Ovary (tissue), 7 donors: ENCODE measurements at regions not wholly inside any gene's neighbourhood (a gene's known extent, or its start where the extent isn't known, plus 50 kb on each side); places are given as distances from the start of the nearest gene placed in this dataset.

Source experiments
- DNase-seq, 5 donors: peaks; one replicate each; pipeline ENCODE4 v3.0.0-alpha.2; 2019 to 2020
- H3K27ac ChIP-seq, 2 donors: fragments of 200-600 bp; one replicate each; pipeline versions ENCODE4 v1.5.1 to v1.8.0; 2019 to 2022
- H3K27me3 ChIP-seq: fragments of 200-600 bp; one replicate; pipeline ENCODE4 v1.8.0; 2022
- H3K36me3 ChIP-seq: fragments of 200-600 bp; sonication (generic); one replicate; pipeline ENCODE4 v1.5.1; 2019
- H3K4me1 ChIP-seq: one replicate; pipeline ENCODE4 v1.8.1; 2013; ENCODE audit warnings: mild to moderate bottlenecking, moderate library complexity; ENCODE audit not compliant: insufficient read depth
- H3K4me3 ChIP-seq: fragments of 200-600 bp; sonication (generic); one replicate; pipeline ENCODE4 v1.5.1; 2017
- H3K9me3 ChIP-seq, 2 donors: fragments of 200-600 bp in 1 of 2; sonication (generic) in 1 of 2; one replicate each; pipeline versions ENCODE4 v1.5.1 to v1.8.1; 2013 to 2019; ENCODE audit warnings: mild to moderate bottlenecking in 1 of 2, moderate library complexity in 1 of 2
- EP300 ChIP-seq: sonication (generic); formaldehyde crosslinking; IDR thresholded peaks from one replicate; pipeline ENCODE4 v1.6.1; 2017; ENCODE audit warnings: antibody characterized with exemption
- POLR2A ChIP-seq: fragments of 450-650 bp; IDR thresholded peaks from one replicate; pipeline ENCODE4 v1.6.1; 2017; ENCODE audit warnings: antibody characterized with exemption, mild to moderate bottlenecking, moderate library complexity
- WGBS, 3 donors: extraction: QIAGEN DNeasy Blood & Tissue Kit in 1 of 3; methylation state at CpG; one replicate each; pipeline versions ENCODE4 v1.1.5 to v1.1.7; 2013 to 2017; 5-methylcytosine and 5-hydroxymethylcytosine counted together
- intact Hi-C, 4 donors: fragments of 100-400 bp; cut with DNase I; formaldehyde crosslinking; loops; one replicate each; pipeline versions ENCODE4 v1.11.0 to v1.15.1; 2022 to 2023
- TF ChIP-seq, protein P1 (sequence below), 3 donors: fragments of 450-650 bp in 2 of 3; fragments of 200-600 bp in 1 of 3; IDR thresholded peaks; one replicate each; pipeline versions ENCODE4 v1.5.1 to v1.8.0; 2016 to 2022; ENCODE audit warnings: antibody characterized with exemption in 3 of 3, mild to moderate bottlenecking in 1 of 3
- donor health status: DM: no; HTN: no; CAD: no; lungs with moderate emphysema.
- donor health status: DM: no; HTN: no; CAD: no.
- donor health status: Bipolar disorder and iron deficiency.
- donor health status: DM: no; HTN: no; CAD: no.
- donor health status: DM: yes; HTN: yes; CAD: no.

DNA sequence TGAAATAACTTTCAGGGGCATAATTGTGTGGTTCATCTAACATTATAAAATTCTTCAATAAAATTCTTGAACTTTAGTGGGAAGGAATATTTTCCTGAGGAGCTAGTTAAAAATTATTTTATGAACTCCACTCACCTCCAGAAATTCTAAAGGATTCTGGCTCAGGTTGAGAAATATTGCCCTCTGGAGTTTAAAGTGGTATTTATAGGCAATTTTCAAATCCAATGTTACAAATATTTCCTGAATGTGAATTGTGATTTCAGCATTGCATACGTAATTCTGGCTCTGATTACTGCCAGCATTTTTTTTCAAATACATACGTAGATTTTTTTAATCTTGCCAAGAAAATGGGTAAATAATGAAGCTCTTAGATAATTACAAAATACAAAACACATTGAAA is 598.2 kb upstream of the ANO3 start:
- no peak overlapping the region for H3K27ac ChIP-seq
- H3K4me1 ChIP-seq: no peaks in the 10 kb centered on the region
- no peak overlapping the region for H3K4me3 ChIP-seq
- DNase-seq: no peak
- WGBS, 3 donors: 11 to 12% (median 11%) methylated on average over 2 of the region's 2 CpGs
- no peaks in the 10 kb centered on the region for H3K36me3 ChIP-seq
- TF ChIP-seq EP300: no peak
- no peaks in the 10 kb centered on the region for H3K27me3 ChIP-seq
- no peaks in the 10 kb centered on the region for H3K9me3 ChIP-seq
- intact Hi-C loops: no loop called here

DNA sequence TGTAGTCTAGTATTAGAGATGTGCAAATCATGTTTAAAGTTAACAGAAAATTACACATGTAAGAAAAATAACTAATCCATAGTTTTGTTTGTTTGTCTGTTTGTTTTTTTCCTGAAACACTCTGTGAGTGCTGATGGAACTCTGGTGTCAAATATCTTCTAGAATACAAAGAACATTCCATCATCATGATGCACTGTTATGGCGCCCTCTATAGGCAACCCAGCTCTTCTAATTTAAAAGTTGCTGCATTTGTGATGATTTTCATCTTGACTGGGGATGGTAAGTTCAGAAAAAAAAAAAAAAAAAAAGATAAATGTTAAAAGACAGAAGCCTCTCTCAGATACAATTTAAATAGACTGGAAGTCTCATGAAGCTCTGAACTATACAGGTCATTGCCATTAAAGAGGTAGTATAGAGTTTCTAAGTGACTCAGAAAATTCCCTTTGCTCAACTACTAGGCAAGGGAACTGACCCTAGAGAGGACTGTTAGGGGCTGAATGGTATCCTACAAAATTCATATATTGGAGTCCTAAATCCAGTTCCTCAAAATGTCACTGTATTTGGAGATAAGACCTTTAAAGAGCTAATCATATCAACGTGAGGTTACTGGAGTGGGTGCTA is 597.2 kb upstream of the ANO3 start:
- TF ChIP-seq EP300 (no peak), POLR2A (no peak)
- TF ChIP-seq, protein P1, sequence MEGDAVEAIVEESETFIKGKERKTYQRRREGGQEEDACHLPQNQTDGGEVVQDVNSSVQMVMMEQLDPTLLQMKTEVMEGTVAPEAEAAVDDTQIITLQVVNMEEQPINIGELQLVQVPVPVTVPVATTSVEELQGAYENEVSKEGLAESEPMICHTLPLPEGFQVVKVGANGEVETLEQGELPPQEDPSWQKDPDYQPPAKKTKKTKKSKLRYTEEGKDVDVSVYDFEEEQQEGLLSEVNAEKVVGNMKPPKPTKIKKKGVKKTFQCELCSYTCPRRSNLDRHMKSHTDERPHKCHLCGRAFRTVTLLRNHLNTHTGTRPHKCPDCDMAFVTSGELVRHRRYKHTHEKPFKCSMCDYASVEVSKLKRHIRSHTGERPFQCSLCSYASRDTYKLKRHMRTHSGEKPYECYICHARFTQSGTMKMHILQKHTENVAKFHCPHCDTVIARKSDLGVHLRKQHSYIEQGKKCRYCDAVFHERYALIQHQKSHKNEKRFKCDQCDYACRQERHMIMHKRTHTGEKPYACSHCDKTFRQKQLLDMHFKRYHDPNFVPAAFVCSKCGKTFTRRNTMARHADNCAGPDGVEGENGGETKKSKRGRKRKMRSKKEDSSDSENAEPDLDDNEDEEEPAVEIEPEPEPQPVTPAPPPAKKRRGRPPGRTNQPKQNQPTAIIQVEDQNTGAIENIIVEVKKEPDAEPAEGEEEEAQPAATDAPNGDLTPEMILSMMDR (IDR thresholded peaks at IDR 0.05): no peak
- WGBS, 3 donors: 25 to 44% (median 41%) methylated on average over 2 of the region's 2 CpGs

DNA sequence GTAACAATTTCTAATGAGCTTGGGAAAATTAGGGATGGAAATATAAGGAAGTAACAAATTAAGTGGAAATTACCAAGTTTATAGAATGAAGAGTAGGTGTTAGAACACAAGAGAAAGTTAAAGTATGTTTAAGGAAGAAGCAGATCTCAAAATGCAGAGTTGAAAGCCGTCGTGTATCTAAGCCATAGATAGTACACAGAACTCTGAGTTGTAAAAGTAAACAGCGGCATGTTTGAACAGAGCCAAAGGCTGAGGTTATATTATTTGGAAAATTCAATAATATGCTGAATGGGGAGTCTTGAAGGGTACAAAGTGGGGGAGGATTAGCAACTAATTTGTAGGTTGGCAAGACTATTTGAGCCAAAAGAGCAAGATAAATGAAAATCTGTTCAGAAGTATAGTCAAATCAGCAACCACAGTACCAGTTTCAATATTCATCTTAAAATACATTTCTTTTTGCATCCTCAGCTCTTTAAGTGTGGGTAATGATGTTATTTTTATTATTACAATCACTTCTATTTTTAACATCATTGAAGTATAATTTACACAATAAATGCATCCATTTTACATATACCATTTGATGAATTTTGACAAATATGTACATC is 594.8 kb upstream of the ANO3 start:
- Histone ChIP-seq H3K4me1 (no peaks in the 10 kb centered on the region), H3K27ac (no peak overlapping the region), H3K36me3 (no peaks in the 10 kb centered on the region), H3K4me3 (no peak overlapping the region), H3K27me3 (no peaks in the 10 kb centered on the region), H3K9me3 (no peaks in the 10 kb centered on the region)
- no peak for DNase-seq
- WGBS, 3 donors: 52 to 72% (median 70%) methylated on average over 3 of the region's 3 CpGs
- TF ChIP-seq POLR2A: no peak
- TF ChIP-seq, protein P1 (IDR thresholded peaks at IDR 0.05): no peak
- no peak for TF ChIP-seq EP300
- intact Hi-C loops: no loop called here

More for the DNA sequence above, 597.2 kb upstream of the ANO3 start:
- no peak for DNase-seq
- Histone ChIP-seq H3K4me3 (no peak overlapping the region), H3K4me1 (no peaks in the 10 kb centered on the region), H3K27ac (no peak overlapping the region), H3K9me3 (no peaks in the 10 kb centered on the region), H3K27me3 (no peaks in the 10 kb centered on the region), H3K36me3 (no peaks in the 10 kb centered on the region)
- intact Hi-C loops: no loop called here

DNA sequence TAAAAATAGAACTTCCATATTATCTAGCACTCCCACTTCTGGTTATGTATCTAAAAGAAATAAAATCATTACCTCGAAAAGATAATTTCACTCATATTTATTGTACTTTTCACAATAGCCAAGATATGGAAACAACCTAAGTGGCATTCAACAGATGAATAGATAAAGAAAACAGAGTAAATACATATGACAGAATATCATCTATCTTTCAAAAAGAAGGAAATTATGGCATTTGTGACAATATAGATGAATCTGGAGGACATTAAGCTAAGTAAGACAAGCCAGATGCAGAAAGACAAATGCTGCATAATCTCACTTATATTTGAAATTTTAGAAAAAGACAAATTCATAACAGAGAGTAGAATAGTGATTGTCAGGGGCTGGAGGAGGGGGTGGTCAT is 590.0 kb upstream of the ANO3 start:
- no peaks in the 10 kb centered on the region for H3K27me3 ChIP-seq
- H3K27ac ChIP-seq: no peak overlapping the region
- TF ChIP-seq, protein P1 (IDR thresholded peaks at IDR 0.05): no peak
- TF ChIP-seq POLR2A (no peak), EP300 (no peak)
- 0 to 39% (median 35%) methylated on average over 1 of the region's 1 CpG for WGBS, 3 donors
- H3K4me3 ChIP-seq: no peak overlapping the region
- H3K4me1 ChIP-seq: no peaks in the 10 kb centered on the region
- no peaks in the 10 kb centered on the region for H3K9me3 ChIP-seq
- DNase-seq: no peak
- intact Hi-C loops: no loop called here
- H3K36me3 ChIP-seq: no peaks in the 10 kb centered on the region

DNA sequence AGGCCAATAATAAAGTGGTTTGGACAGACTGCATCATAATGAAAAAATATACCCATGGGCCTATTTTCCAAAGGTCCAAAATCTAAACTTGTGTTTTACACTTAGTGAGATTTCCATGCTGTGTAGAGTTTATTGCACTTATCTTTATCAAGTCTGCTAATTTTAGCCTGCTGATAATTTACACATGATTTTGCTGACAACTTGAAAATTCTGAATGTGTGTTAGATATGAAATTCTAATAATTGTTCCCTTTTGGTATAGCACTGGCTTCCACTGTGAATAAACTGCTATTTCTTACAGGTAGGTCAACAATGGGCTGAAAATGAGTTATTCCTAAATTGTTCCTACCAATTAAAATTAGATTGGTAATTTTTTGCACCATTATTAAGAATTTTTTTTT is 589.1 kb upstream of the ANO3 start:
- TF ChIP-seq, protein P1 (IDR thresholded peaks at IDR 0.05): no peak
- no peak for TF ChIP-seq POLR2A
- TF ChIP-seq EP300: no peak
- Histone ChIP-seq H3K36me3 (no peaks in the 10 kb centered on the region), H3K27ac (no peak overlapping the region), H3K4me3 (no peak overlapping the region), H3K27me3 (no peaks in the 10 kb centered on the region), H3K4me1 (no peaks in the 10 kb centered on the region), H3K9me3 (no peaks in the 10 kb centered on the region)
- DNase-seq: no peak
- intact Hi-C loops: no loop called here
